SK-N-SH (cell line): ENCODE measurements at regions not wholly inside any gene's neighbourhood (a gene's known extent, or its start where the extent isn't known, plus 50 kb on each side); places are given as distances from the start of the nearest gene placed in this dataset.

ENCODE experiments used
- CTCF ChIA-PET: fragments of 300-600, 350-600 bp; formaldehyde crosslinking; extraction: SDS; loops from one replicate; lab custom pipeline; 2021; lab: Yijun Ruan, JAX
- POLR2A ChIA-PET: fragments of 350-600 bp; sonication (Branson Sonifier 250); formaldehyde crosslinking; extraction: SDS; loops from one replicate; lab custom pipeline; 2020; ENCODE audit warnings: antibody characterized with exemption, inconsistent platforms; lab: Yijun Ruan, JAX
- DNase-seq: peaks from one replicate; pipeline ENCODE4 v3.0.0; 2012
- H2AFZ ChIP-seq: fragments of 200-600 bp; sonication (generic); 2 replicates; pipeline ENCODE4 v1.8.1; 2016; ENCODE audit warnings: antibody characterized with exemption, mild to moderate bottlenecking, low read depth
- H3F3A ChIP-seq: fragments of 200-600 bp; sonication (generic); replicated peaks from 2 replicates; pipeline ENCODE3; 2016; ENCODE audit warnings: antibody characterized with exemption, mild to moderate bottlenecking; ENCODE audit not compliant: insufficient read depth
- H3K27ac ChIP-seq, 2 experiments: fragments of 200-500 bp in 1 of 2; fragments of 200-600 bp in 1 of 2; sonication (Bioruptor generic) in 1 of 2; sonication (generic), shearing (Covaris generic) in 1 of 2; 2 replicates each; pipeline versions ENCODE4 v1.5.1 to v1.6.1; 2014 to 2016; ENCODE audit warnings: low read depth in 2 of 2, inconsistent platforms in 1 of 2, low read length in 1 of 2, mild to moderate bottlenecking in 1 of 2, mixed read lengths in 1 of 2
- H3K27me3 ChIP-seq: fragments of 200-600 bp; sonication (generic), shearing (Covaris generic); 2 replicates; pipeline ENCODE4 v1.6.1; 2016; ENCODE audit warnings: mixed run types; ENCODE audit not compliant: insufficient read depth
- H3K36me3 ChIP-seq, 2 experiments: fragments of 200-500 bp in 1 of 2; fragments of 200-600 bp in 1 of 2; sonication (Bioruptor generic) in 1 of 2; sonication (generic) in 1 of 2; replicated peaks in 1 of 2; 2 replicates each; pipeline versions ENCODE3 to v1.5.1; 2014 to 2016; ENCODE audit warnings: low read length in 1 of 2, mild to moderate bottlenecking in 1 of 2; ENCODE audit not compliant: insufficient read depth in 2 of 2, control insufficient read depth in 1 of 2
- H3K4me1 ChIP-seq, 2 experiments: fragments of 200-500 bp in 1 of 2; fragments of 200-600 bp in 1 of 2; sonication (Bioruptor generic) in 1 of 2; sonication (generic), shearing (Covaris generic) in 1 of 2; 2 replicates each; pipeline versions ENCODE4 v1.5.1 to v1.6.1; 2014 to 2016; ENCODE audit warnings: low read depth in 1 of 2, low read length in 1 of 2, mixed run types in 1 of 2; ENCODE audit not compliant: insufficient read depth in 2 of 2, control insufficient read depth in 1 of 2
- H3K4me2 ChIP-seq: fragments of 200-600 bp; sonication (generic), shearing (Covaris generic); 2 replicates; pipeline ENCODE4 v1.6.1; 2017; ENCODE audit warnings: mixed run types
- H3K4me3 ChIP-seq, 2 experiments: fragments of 200-500 bp in 1 of 2; fragments of 200-600 bp in 1 of 2; sonication (Bioruptor generic) in 1 of 2; sonication (generic), shearing (Covaris generic) in 1 of 2; 2 replicates each; pipeline versions ENCODE4 v1.5.1 to v1.8.1; 2014 to 2016; ENCODE audit warnings: low read depth in 2 of 2, inconsistent platforms in 1 of 2, low read length in 1 of 2, mild to moderate bottlenecking in 1 of 2, mixed read lengths in 1 of 2, moderate library complexity in 1 of 2
- H3K79me2 ChIP-seq: fragments of 200-600 bp; sonication (generic); 2 replicates; pipeline ENCODE4 v1.8.1; 2017; ENCODE audit warnings: mild to moderate bottlenecking; ENCODE audit not compliant: insufficient read depth
- H3K9ac ChIP-seq: fragments of 200-600 bp; sonication (generic); 2 replicates; pipeline ENCODE4 v1.6.1; 2017; ENCODE audit warnings: mixed run types
- H3K9me2 ChIP-seq: fragments of 200-600 bp; sonication (generic); 2 replicates; pipeline ENCODE4 v1.6.1; 2017; ENCODE audit warnings: mixed run types
- H3K9me3 ChIP-seq: fragments of 200-600 bp; sonication (generic); 2 replicates; pipeline ENCODE4 v1.6.1; 2017; ENCODE audit warnings: mixed run types, mild to moderate bottlenecking, moderate library complexity
- H4K20me1 ChIP-seq: fragments of 200-600 bp; sonication (generic); 2 replicates; pipeline ENCODE4 v1.6.1; 2017; ENCODE audit warnings: mild to moderate bottlenecking, mixed run types; ENCODE audit not compliant: insufficient read depth
- EP300 ChIP-seq, 2 experiments: IDR thresholded peaks; 2 replicates each; pipeline versions ENCODE4 v1.4.0 to v1.6.1; 2012; ENCODE audit warnings: borderline replicate concordance in 1 of 2, low read depth in 1 of 2, low read length in 1 of 2
- EZH2phosphoT487 ChIP-seq: fragments of 200-600 bp; sonication (generic); IDR thresholded peaks from 2 replicates; pipeline ENCODE4 v1.6.1; 2017; ENCODE audit warnings: low read depth, mixed run types, mild to moderate bottlenecking, antibody characterized with exemption, moderate library complexity, borderline replicate concordance
- FOSL2 ChIP-seq: IDR thresholded peaks from 2 replicates; pipeline ENCODE4 v1.4.0; 2012; ENCODE audit warnings: low read depth, mild to moderate bottlenecking, moderate library complexity, borderline replicate concordance
- FOXM1 ChIP-seq: IDR thresholded peaks from 2 replicates; pipeline ENCODE4 v1.4.0; 2012; ENCODE audit warnings: low read depth, mild to moderate bottlenecking
- MEF2A ChIP-seq: IDR thresholded peaks from 2 replicates; pipeline ENCODE4 v1.4.0; 2012; ENCODE audit warnings: low read depth, borderline replicate concordance
- NFIC ChIP-seq: IDR thresholded peaks from 2 replicates; pipeline ENCODE4 v1.4.0; 2012; ENCODE audit warnings: borderline replicate concordance
- RAD21 ChIP-seq: IDR thresholded peaks from 2 replicates; pipeline ENCODE4 v1.6.1; 2012; ENCODE audit warnings: mild to moderate bottlenecking, low read length
- RCOR1 ChIP-seq: fragments of 150-350 bp; IDR thresholded peaks from 2 replicates; pipeline ENCODE4 v1.6.1; 2017; ENCODE audit warnings: antibody characterized with exemption, low read length
- SIN3A ChIP-seq: IDR thresholded peaks from 2 replicates; pipeline ENCODE4 v1.6.1; 2012; ENCODE audit warnings: low read depth, mild to moderate bottlenecking, low read length, moderate library complexity, borderline replicate concordance
- SMC3 ChIP-seq: IDR thresholded peaks from 2 replicates; pipeline ENCODE4 v1.6.1; 2012; ENCODE audit warnings: low read depth, low read length, improper control_type of control experiment
- WGBS: methylation state at CpG from one replicate; pipeline ENCODE4 v1.1.6; 2017; ENCODE audit warnings: low lambda C conversion rate; 5-methylcytosine and 5-hydroxymethylcytosine counted together
- TF ChIP-seq, protein P1 (sequence below): fragments of 200-600 bp; sonication (generic); IDR thresholded peaks from 2 replicates; pipeline ENCODE4 v1.6.1; 2017; ENCODE audit warnings: antibody characterized with exemption, mild to moderate bottlenecking, moderate library complexity
- TF ChIP-seq, protein P2 (sequence below): IDR thresholded peaks from 2 replicates; pipeline ENCODE4; 2012
- TF ChIP-seq, protein P3 (sequence below): IDR thresholded peaks from 2 replicates; pipeline ENCODE4 v1.4.0; 2012; ENCODE audit warnings: low read depth, borderline replicate concordance
- TF ChIP-seq, protein P4 (sequence below): fragments of 150-350 bp; IDR thresholded peaks from 2 replicates; pipeline ENCODE4 v1.6.1; 2016; ENCODE audit warnings: mild to moderate bottlenecking, low read depth, low read length
- TF ChIP-seq, protein P5 (sequence below): IDR thresholded peaks from 2 replicates; pipeline ENCODE4 v1.6.1; 2012; ENCODE audit warnings: mild to moderate bottlenecking, low read depth, low read length, moderate library complexity
- TF ChIP-seq, protein P6 (sequence below): fragments of 150-350 bp; IDR thresholded peaks from 2 replicates; pipeline ENCODE4 v1.6.1; 2017; ENCODE audit warnings: antibody characterized with exemption, low read length, low read depth, borderline replicate concordance
- TF ChIP-seq, protein P7 (sequence below): IDR thresholded peaks from 2 replicates; pipeline ENCODE4 v1.4.0; 2012; ENCODE audit warnings: low read depth, borderline replicate concordance

DNA sequence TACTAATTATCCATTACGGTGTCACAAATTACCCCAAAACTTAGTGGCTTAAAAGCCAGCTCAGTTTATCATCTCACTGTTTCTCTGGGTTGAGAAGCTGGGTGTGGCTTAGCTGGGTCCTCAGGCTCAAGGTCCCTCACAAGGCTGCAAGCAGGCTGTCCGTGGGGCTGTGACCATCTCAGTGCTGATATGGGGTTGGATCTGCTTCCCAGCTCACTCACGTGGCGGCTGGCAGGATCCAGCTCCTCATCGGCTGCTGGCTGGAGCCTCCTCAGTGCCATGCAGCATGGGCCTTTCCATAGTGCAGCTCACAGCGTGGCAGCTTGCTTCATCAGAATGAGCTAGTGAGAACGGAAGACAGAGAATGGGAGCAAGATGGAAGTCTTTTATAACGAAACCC, 128.5 kb upstream of the CPEB4 start:
- Histone ChIP-seq H3K27ac (no peak overlapping the region), H3K79me2 (no peaks in the 10 kb centered on the region), H3K9me2 (no peaks in the 10 kb centered on the region), H3K4me1 (peaks cover 8 to 31% of the 10 kb centered on the region in 2 experiments; a peak in 3 of 4 replicates), H3F3A (no peaks in the 10 kb centered on the region), H2AFZ (no peak overlapping the region), H4K20me1 (no peaks in the 10 kb centered on the region), H3K9ac (no peak overlapping the region), H3K4me2 (no peak overlapping the region), H3K4me3 (no peak overlapping the region), H3K9me3 (no peaks in the 10 kb centered on the region), H3K27me3 (no peaks in the 10 kb centered on the region), H3K36me3 (no peaks in the 10 kb centered on the region)
- WGBS, result 85% methylated on average over 8 of the region's 8 CpGs
- CTCF ChIA-PET, result no interaction called here
- POLR2A ChIA-PET, result no interaction called here
- no peak for DNase-seq
- TF ChIP-seq FOXM1 (no peak), NFIC (no peak), SMC3 (no peak), EZH2phosphoT487 (no peak), FOSL2 (no peak), EP300 (IDR thresholded peaks at IDR 0.05; ENCODE audit: borderline replicate concordance in 1 of 2, low read depth in 1 of 2, low read length in 1 of 2) (no peak), SIN3A (no peak), MEF2A (no peak), RAD21 (no peak), RCOR1 (no peak)
- TF ChIP-seq, protein P1, sequence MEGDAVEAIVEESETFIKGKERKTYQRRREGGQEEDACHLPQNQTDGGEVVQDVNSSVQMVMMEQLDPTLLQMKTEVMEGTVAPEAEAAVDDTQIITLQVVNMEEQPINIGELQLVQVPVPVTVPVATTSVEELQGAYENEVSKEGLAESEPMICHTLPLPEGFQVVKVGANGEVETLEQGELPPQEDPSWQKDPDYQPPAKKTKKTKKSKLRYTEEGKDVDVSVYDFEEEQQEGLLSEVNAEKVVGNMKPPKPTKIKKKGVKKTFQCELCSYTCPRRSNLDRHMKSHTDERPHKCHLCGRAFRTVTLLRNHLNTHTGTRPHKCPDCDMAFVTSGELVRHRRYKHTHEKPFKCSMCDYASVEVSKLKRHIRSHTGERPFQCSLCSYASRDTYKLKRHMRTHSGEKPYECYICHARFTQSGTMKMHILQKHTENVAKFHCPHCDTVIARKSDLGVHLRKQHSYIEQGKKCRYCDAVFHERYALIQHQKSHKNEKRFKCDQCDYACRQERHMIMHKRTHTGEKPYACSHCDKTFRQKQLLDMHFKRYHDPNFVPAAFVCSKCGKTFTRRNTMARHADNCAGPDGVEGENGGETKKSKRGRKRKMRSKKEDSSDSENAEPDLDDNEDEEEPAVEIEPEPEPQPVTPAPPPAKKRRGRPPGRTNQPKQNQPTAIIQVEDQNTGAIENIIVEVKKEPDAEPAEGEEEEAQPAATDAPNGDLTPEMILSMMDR, result no peak
- TF ChIP-seq, protein P2, sequence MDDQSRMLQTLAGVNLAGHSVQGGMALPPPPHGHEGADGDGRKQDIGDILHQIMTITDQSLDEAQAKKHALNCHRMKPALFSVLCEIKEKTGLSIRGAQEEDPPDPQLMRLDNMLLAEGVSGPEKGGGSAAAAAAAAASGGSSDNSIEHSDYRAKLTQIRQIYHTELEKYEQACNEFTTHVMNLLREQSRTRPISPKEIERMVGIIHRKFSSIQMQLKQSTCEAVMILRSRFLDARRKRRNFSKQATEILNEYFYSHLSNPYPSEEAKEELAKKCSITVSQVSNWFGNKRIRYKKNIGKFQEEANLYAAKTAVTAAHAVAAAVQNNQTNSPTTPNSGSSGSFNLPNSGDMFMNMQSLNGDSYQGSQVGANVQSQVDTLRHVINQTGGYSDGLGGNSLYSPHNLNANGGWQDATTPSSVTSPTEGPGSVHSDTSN, result no peak
- TF ChIP-seq, protein P3, sequence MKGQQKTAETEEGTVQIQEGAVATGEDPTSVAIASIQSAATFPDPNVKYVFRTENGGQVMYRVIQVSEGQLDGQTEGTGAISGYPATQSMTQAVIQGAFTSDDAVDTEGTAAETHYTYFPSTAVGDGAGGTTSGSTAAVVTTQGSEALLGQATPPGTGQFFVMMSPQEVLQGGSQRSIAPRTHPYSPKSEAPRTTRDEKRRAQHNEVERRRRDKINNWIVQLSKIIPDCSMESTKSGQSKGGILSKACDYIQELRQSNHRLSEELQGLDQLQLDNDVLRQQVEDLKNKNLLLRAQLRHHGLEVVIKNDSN, result no peak
- TF ChIP-seq, protein P4, sequence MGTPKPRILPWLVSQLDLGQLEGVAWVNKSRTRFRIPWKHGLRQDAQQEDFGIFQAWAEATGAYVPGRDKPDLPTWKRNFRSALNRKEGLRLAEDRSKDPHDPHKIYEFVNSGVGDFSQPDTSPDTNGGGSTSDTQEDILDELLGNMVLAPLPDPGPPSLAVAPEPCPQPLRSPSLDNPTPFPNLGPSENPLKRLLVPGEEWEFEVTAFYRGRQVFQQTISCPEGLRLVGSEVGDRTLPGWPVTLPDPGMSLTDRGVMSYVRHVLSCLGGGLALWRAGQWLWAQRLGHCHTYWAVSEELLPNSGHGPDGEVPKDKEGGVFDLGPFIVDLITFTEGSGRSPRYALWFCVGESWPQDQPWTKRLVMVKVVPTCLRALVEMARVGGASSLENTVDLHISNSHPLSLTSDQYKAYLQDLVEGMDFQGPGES, result no peak
- TF ChIP-seq, protein P5, sequence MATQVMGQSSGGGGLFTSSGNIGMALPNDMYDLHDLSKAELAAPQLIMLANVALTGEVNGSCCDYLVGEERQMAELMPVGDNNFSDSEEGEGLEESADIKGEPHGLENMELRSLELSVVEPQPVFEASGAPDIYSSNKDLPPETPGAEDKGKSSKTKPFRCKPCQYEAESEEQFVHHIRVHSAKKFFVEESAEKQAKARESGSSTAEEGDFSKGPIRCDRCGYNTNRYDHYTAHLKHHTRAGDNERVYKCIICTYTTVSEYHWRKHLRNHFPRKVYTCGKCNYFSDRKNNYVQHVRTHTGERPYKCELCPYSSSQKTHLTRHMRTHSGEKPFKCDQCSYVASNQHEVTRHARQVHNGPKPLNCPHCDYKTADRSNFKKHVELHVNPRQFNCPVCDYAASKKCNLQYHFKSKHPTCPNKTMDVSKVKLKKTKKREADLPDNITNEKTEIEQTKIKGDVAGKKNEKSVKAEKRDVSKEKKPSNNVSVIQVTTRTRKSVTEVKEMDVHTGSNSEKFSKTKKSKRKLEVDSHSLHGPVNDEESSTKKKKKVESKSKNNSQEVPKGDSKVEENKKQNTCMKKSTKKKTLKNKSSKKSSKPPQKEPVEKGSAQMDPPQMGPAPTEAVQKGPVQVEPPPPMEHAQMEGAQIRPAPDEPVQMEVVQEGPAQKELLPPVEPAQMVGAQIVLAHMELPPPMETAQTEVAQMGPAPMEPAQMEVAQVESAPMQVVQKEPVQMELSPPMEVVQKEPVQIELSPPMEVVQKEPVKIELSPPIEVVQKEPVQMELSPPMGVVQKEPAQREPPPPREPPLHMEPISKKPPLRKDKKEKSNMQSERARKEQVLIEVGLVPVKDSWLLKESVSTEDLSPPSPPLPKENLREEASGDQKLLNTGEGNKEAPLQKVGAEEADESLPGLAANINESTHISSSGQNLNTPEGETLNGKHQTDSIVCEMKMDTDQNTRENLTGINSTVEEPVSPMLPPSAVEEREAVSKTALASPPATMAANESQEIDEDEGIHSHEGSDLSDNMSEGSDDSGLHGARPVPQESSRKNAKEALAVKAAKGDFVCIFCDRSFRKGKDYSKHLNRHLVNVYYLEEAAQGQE, result no peak
- TF ChIP-seq, protein P6, sequence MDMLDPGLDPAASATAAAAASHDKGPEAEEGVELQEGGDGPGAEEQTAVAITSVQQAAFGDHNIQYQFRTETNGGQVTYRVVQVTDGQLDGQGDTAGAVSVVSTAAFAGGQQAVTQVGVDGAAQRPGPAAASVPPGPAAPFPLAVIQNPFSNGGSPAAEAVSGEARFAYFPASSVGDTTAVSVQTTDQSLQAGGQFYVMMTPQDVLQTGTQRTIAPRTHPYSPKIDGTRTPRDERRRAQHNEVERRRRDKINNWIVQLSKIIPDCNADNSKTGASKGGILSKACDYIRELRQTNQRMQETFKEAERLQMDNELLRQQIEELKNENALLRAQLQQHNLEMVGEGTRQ, result no peak
- TF ChIP-seq, protein P7, sequence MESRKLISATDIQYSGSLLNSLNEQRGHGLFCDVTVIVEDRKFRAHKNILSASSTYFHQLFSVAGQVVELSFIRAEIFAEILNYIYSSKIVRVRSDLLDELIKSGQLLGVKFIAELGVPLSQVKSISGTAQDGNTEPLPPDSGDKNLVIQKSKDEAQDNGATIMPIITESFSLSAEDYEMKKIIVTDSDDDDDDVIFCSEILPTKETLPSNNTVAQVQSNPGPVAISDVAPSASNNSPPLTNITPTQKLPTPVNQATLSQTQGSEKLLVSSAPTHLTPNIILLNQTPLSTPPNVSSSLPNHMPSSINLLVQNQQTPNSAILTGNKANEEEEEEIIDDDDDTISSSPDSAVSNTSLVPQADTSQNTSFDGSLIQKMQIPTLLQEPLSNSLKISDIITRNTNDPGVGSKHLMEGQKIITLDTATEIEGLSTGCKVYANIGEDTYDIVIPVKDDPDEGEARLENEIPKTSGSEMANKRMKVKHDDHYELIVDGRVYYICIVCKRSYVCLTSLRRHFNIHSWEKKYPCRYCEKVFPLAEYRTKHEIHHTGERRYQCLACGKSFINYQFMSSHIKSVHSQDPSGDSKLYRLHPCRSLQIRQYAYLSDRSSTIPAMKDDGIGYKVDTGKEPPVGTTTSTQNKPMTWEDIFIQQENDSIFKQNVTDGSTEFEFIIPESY, result no peak
